H1 (cell line): ENCODE measurements at regions not wholly inside any gene's neighbourhood (a gene's known extent, or its start where the extent isn't known, plus 50 kb on each side); places are given as distances from the start of the nearest gene placed in this dataset.
"Not testable (repeated sequence)": the region's sequence is repeated elsewhere in the genome, so short reads cannot be mapped to it uniquely, and the experiment has no call there.

Experiments used
- CTCF ChIA-PET: fragments of 300-600 bp; sonication (Branson Sonifier 250); formaldehyde crosslinking; loops from one replicate; lab custom pipeline; 2021; ENCODE audit not compliant: partially characterized antibody; lab: Charles Lee
- POLR2A ChIA-PET: fragments of 300-600 bp; sonication (Branson Sonifier 250); formaldehyde crosslinking; loops from one replicate; lab custom pipeline; 2021; ENCODE audit warnings: inconsistent platforms; ENCODE audit not compliant: partially characterized antibody; lab: Charles Lee
- DNase-seq, 2 experiments: peaks; one replicate each; pipeline versions ENCODE4 v3.0.0 to v3.0.0-alpha.2; 2010 to 2022; ENCODE audit warnings: low spot score in 2 of 2, low read depth in 1 of 2, mixed read lengths in 1 of 2
- FAIRE-seq: peaks from 2 replicates; lab custom pipeline; 2011; peaks lifted over from hg19 to GRCh38; lab: Jason Lieb, UNC
- H2AFZ ChIP-seq: 2 replicates; pipeline ENCODE4 v1.8.1; 2012; ENCODE audit warnings: low read length, inconsistent platforms
- H2AK5ac ChIP-seq: 2 replicates; pipeline ENCODE4 v1.6.1; 2013; ENCODE audit warnings: low read depth, low read length
- H2BK120ac ChIP-seq: replicated peaks from 2 replicates; pipeline ENCODE3; 2013; ENCODE audit warnings: low read depth, low read length, inconsistent platforms
- H2BK12ac ChIP-seq: 2 replicates; pipeline ENCODE4 v1.6.1; 2013; ENCODE audit warnings: low read depth, low read length
- H2BK15ac ChIP-seq: 2 replicates; pipeline ENCODE4 v1.6.1; 2013; ENCODE audit warnings: low read length
- H2BK20ac ChIP-seq: 2 replicates; pipeline ENCODE4 v1.6.1; 2013; ENCODE audit warnings: low read length
- H2BK5ac ChIP-seq: 2 replicates; pipeline ENCODE4 v1.6.1; 2013; ENCODE audit warnings: low read depth, low read length
- H3K14ac ChIP-seq: 2 replicates; pipeline ENCODE4 v1.6.1; 2013; ENCODE audit warnings: inconsistent platforms; ENCODE audit not compliant: insufficient read length
- H3K18ac ChIP-seq: 2 replicates; pipeline ENCODE4 v1.6.1; 2013; ENCODE audit warnings: low read length; ENCODE audit errors: extremely low read depth
- H3K23ac ChIP-seq: 2 replicates; pipeline ENCODE4 v1.6.1; 2013; ENCODE audit warnings: inconsistent platforms; ENCODE audit not compliant: insufficient read length
- H3K23me2 ChIP-seq: 2 replicates; pipeline ENCODE4 v1.6.1; 2013; ENCODE audit warnings: low read depth, low read length
- H3K27ac ChIP-seq: 2 replicates; pipeline ENCODE4 v1.6.1; 2011; ENCODE audit warnings: low read depth, low read length, inconsistent platforms
- H3K27me3 ChIP-seq, 4 experiments: replicated peaks in 1 of 4; 1 replicate in 1 of 4; 2 replicates in 3 of 4; pipeline versions ENCODE4 v1.6.1 to v1.8.1; 2011 to 2013; ENCODE audit warnings: low read length in 3 of 4, mild to moderate bottlenecking in 3 of 4, inconsistent platforms in 2 of 4, mixed read lengths in 2 of 4, moderate library complexity in 1 of 4; ENCODE audit not compliant: control insufficient read depth in 3 of 4, insufficient read depth in 3 of 4; ENCODE audit errors: extremely low read depth in 1 of 4
- H3K36me3 ChIP-seq, 4 experiments: 2 replicates each; pipeline versions ENCODE4 v1.6.1 to v1.8.1; 2011 to 2013; ENCODE audit warnings: mild to moderate bottlenecking in 4 of 4, low read length in 3 of 4, moderate library complexity in 2 of 4, control low read depth in 1 of 4, inconsistent platforms in 1 of 4; ENCODE audit not compliant: insufficient read depth in 4 of 4, control insufficient read depth in 2 of 4
- H3K4ac ChIP-seq: replicated peaks from 2 replicates; pipeline ENCODE3; 2013; ENCODE audit warnings: low read length, low read depth, mixed read lengths, inconsistent platforms; ENCODE audit not compliant: insufficient read length
- H3K4me1 ChIP-seq, 4 experiments: replicated peaks in 1 of 4; 1 replicate in 1 of 4; 2 replicates in 3 of 4; pipeline versions ENCODE4 v1.6.1 to v1.8.1; 2011 to 2013; ENCODE audit warnings: low read length in 3 of 4, inconsistent platforms in 2 of 4, mixed read lengths in 1 of 4; ENCODE audit not compliant: insufficient read depth in 4 of 4, control insufficient read depth in 3 of 4
- H3K4me2 ChIP-seq, 2 experiments: 2 replicates each; pipeline versions ENCODE4 v1.6.1 to v1.8.1; 2011 to 2013; ENCODE audit warnings: low read depth in 2 of 2, low read length in 2 of 2, control low read depth in 1 of 2, inconsistent platforms in 1 of 2, mild to moderate bottlenecking in 1 of 2; ENCODE audit not compliant: insufficient read depth in 1 of 2
- H3K4me3 ChIP-seq, 4 experiments: fragments of 200-600, 300-600 bp in 1 of 4; sonication (generic), shearing (Covaris generic), sonication (Bioruptor Twin) in 1 of 4; 2 replicates each; pipeline versions ENCODE4 v1.5.1 to v1.8.1; 2011 to 2016; ENCODE audit warnings: low read length in 4 of 4, low read depth in 3 of 4, control low read depth in 2 of 4, inconsistent platforms in 2 of 4, mild to moderate bottlenecking in 2 of 4, mixed read lengths in 1 of 4, moderate library complexity in 1 of 4; ENCODE audit not compliant: insufficient read depth in 2 of 4; ENCODE audit errors: extremely low read depth in 1 of 4
- H3K56ac ChIP-seq: replicated peaks from 2 replicates; pipeline ENCODE3; 2013; ENCODE audit warnings: low read depth, mild to moderate bottlenecking, mixed read lengths, low read length, inconsistent platforms; ENCODE audit not compliant: insufficient read length
- H3K79me1 ChIP-seq: 2 replicates; pipeline ENCODE4 v1.6.1; 2013; ENCODE audit warnings: low read depth, low read length, control low read depth
- H3K79me2 ChIP-seq, 2 experiments: 2 replicates each; pipeline versions ENCODE4 v1.6.1 to v1.8.1; 2012 to 2013; ENCODE audit warnings: low read length in 2 of 2, mild to moderate bottlenecking in 2 of 2, inconsistent platforms in 1 of 2; ENCODE audit not compliant: insufficient read depth in 2 of 2, control insufficient read depth in 1 of 2
- H3K9ac ChIP-seq, 4 experiments: replicated peaks in 1 of 4; 1 replicate in 1 of 4; 2 replicates in 3 of 4; pipeline versions ENCODE4 v1.6.1 to v1.8.1; 2011 to 2013; ENCODE audit warnings: low read depth in 3 of 4, low read length in 3 of 4, control low read depth in 2 of 4, mild to moderate bottlenecking in 2 of 4, moderate library complexity in 2 of 4, inconsistent platforms in 1 of 4; ENCODE audit errors: extremely low read depth in 1 of 4
- H3K9me3 ChIP-seq, 2 experiments: 2 replicates each; pipeline versions ENCODE4 v1.6.1 to v1.8.1; 2012 to 2013; ENCODE audit warnings: mild to moderate bottlenecking in 2 of 2, moderate library complexity in 2 of 2, control low read depth in 1 of 2, inconsistent platforms in 1 of 2, low read depth in 1 of 2, low read length in 1 of 2, mixed read lengths in 1 of 2; ENCODE audit not compliant: insufficient read depth in 2 of 2
- H4K20me1 ChIP-seq, 2 experiments: replicated peaks in 1 of 2; 2 replicates each; pipeline versions ENCODE3 to v1.8.1; 2011 to 2013; ENCODE audit warnings: inconsistent platforms in 2 of 2, low read length in 2 of 2, mild to moderate bottlenecking in 1 of 2; ENCODE audit not compliant: insufficient read depth in 2 of 2, control insufficient read depth in 1 of 2
- H4K5ac ChIP-seq: 2 replicates; pipeline ENCODE4 v1.6.1; 2013; ENCODE audit warnings: low read length, low read depth, mixed read lengths, inconsistent platforms; ENCODE audit not compliant: insufficient read length
- H4K8ac ChIP-seq: 2 replicates; pipeline ENCODE4 v1.8.0; 2013; ENCODE audit warnings: mild to moderate bottlenecking, moderate library complexity, low read length, inconsistent platforms; ENCODE audit not compliant: insufficient read depth; ENCODE audit errors: extremely low read depth
- H4K91ac ChIP-seq: replicated peaks from 2 replicates; pipeline ENCODE3; 2013; ENCODE audit warnings: low read length, mixed read lengths, inconsistent platforms; ENCODE audit not compliant: insufficient read length
- WGBS, 2 experiments: shearing (Covaris generic) in 1 of 2; methylation state at CpG; one replicate each; pipeline versions ENCODE4 v1.1.6 to v1.1.7; 2013 to 2015; ENCODE audit warnings: low lambda C conversion rate in 2 of 2, mixed read lengths in 2 of 2, inconsistent platforms in 1 of 2, low coverage in 1 of 2, missing lambda C conversion rate in 1 of 2; ENCODE audit not compliant: insufficient replicate concordance in 2 of 2, insufficient coverage in 1 of 2, insufficient read length in 1 of 2; ENCODE audit errors: extremely low coverage in 1 of 2, missing lambda C conversion rate in 1 of 2; 5-methylcytosine and 5-hydroxymethylcytosine counted together

GRCh38 chr5:159812759-159813158 is 103.5 kb upstream of the ADRA1B start:
- DNase-seq, H2AFZ ChIP-seq, H2BK20ac ChIP-seq, H4K20me1 ChIP-seq, H2BK15ac ChIP-seq, H3K9ac ChIP-seq, H2AK5ac ChIP-seq, H3K9me3 ChIP-seq, FAIRE-seq, H3K4ac ChIP-seq, H4K91ac ChIP-seq, H3K56ac ChIP-seq, H3K14ac ChIP-seq, H4K8ac ChIP-seq, H3K27me3 ChIP-seq, H3K4me2 ChIP-seq, H3K79me1 ChIP-seq, H3K23ac ChIP-seq, CTCF ChIA-PET, H3K79me2 ChIP-seq, H4K5ac ChIP-seq, H3K18ac ChIP-seq, POLR2A ChIA-PET, H3K23me2 ChIP-seq, H2BK5ac ChIP-seq, H3K36me3 ChIP-seq, H2BK120ac ChIP-seq, H2BK12ac ChIP-seq, H3K4me3 ChIP-seq, H3K27ac ChIP-seq: not testable (repeated sequence)
- WGBS, 2 experiments: 84% methylated on average over 3 of the region's 3 CpGs; no CpG with 5 or more reads in 1 of the 2 experiments
- H3K4me1 ChIP-seq: peaks cover 0 to 11% (median 0%) of the 10 kb centered on the region in 4 experiments; a peak in 2 of 7 replicates
